Inflammatory macrophage treated with lipopolysaccharide for 4 hours (primary cell): ENCODE measurements at regions not wholly inside any gene's neighbourhood (a gene's known extent, or its start where the extent isn't known, plus 50 kb on each side); places are given as distances from the start of the nearest gene placed in this dataset.
"Not testable (repeated sequence)": the region's sequence is repeated elsewhere in the genome, so short reads cannot be mapped to it uniquely, and the experiment has no call there.

Experiments used
- DNase-seq: peaks from one replicate; pipeline ENCODE4 v3.0.0-alpha.2; 2020

DNA sequence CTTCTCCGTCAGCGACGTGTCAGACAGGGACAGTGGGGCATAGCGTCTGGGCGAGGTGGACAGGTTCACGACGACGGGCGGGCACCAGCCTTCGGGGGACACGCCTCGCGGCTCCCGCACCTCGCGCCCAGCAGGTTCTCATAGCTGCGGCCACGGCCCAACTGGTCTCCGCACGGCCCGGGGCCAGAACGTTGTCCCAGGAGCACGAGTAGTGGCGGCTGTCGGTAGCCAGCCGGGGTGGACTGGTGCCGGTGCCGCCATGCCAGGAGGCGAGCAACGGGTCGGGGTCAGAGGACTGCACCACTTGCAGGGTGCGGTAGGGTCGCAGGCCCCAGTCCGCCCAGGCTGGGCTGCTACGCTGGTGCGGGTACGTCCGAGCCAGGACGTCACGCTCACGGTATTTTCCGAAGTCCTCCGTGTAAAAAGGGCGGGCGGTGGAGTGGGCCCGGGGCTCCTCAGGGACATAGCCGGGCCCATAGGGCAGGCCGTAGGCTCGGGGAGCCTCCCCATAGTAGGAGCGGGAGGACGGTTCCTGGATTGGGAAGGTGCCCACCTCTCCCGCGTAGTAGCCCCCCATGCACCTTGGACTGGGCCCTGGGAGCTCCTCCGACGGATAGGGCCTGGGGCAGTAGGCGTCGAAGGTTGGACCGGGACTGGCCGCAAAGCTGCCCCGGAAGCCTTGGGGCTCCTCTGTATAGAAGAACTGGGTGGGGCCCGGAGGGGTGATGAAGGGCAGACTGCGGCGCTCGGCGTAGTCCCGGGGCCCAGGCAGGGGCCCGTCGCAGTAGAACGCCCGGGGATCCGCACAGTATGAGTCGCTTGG is 301.2 kb downstream of the CCDC74A start:
- not testable (repeated sequence) for DNase-seq

DNA sequence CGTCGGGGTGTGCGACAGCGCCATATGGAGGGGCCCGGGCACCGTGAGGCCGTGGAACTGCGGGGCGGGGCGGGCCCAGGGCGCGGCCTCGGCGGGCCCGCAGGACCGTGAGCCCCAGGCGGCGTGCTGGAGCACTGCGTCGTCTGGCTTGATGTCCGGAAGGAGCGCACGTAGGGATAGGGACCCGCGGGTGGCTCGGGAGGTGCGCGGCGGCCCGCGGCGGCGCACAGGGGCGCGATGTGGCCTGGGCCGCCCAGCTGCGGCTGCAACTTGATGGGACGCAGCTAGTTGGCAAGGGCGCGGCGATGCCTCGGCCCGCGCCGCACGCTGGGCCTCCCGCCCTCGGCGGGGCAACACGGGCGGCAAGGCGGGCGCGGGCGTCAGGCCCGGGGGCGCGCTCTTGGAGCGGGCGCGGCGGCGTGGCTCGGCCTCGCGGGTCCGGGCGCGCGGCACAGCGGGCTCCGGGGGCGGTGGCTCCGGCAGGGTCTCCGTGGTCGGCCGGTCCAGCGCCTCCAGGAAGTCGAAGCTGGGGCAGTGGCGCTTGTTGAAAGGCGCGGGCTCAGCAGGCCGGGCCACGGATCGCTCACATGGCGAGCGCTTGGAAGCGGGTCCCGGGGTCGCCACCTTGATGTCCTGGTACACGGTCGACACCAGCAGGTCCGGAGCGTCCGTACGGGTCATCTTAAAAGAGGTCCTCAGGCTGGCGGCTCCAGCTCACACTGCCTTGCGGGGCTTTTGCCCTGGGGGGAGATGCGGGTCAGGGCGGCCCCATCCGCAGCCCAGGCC is 302.0 kb downstream of the CCDC74A start:
- not testable (repeated sequence) for DNase-seq

DNA sequence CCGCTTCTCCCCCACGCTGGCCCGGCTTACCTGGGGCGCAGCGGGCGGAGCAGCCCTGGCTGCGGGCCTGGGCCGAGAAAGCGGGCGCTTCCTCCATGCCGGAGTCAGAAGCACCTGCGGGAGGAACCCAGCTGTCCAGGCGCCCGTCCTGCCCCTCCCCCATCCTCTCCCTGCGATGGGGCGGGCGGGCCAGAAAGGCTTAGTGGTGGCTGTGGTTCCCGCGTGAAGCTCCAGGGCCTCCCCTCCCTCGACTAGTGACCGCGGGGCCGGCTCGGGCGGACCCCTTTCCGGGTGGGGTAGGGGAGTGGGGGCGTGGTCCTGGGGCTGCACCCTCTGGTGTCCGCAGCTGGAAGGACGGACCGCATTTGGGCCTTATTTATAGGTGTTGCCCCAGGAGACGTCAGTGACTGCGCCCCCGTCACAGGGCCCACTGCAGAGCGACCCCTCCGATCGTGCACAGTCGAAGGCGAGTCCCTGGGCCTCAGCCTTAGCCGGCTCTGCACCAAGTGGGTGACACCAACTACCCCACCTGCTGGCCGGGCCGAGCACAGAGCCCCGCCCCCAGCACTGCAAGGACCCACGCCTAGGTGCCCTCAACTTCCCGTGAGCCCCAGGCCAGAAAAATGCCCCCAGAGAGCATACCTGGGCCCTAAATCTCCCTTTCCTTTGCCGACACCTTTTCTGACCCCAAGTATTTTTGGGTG is 302.7 kb downstream of the CCDC74A start:
- DNase-seq: not testable (repeated sequence)

DNA sequence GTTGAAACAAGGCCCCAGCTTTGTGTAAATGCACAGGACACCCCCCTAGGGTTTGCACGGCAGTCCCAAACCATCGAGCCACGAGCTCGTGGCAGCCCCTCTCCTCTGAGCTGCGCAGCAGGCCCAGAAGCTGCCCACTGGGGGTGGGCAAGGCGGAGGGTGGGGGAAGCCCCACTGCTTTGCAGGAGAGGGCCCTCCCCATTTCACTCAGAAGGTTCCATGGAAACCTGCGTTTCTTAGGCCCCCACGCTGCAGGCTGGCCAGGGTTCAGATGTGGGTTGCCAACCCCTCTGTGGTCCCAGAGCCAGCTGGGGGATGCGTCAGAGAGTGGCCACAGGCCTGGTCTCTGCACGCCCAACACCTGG is 303.2 kb downstream of the CCDC74A start:
- DNase-seq: not testable (repeated sequence)

DNA sequence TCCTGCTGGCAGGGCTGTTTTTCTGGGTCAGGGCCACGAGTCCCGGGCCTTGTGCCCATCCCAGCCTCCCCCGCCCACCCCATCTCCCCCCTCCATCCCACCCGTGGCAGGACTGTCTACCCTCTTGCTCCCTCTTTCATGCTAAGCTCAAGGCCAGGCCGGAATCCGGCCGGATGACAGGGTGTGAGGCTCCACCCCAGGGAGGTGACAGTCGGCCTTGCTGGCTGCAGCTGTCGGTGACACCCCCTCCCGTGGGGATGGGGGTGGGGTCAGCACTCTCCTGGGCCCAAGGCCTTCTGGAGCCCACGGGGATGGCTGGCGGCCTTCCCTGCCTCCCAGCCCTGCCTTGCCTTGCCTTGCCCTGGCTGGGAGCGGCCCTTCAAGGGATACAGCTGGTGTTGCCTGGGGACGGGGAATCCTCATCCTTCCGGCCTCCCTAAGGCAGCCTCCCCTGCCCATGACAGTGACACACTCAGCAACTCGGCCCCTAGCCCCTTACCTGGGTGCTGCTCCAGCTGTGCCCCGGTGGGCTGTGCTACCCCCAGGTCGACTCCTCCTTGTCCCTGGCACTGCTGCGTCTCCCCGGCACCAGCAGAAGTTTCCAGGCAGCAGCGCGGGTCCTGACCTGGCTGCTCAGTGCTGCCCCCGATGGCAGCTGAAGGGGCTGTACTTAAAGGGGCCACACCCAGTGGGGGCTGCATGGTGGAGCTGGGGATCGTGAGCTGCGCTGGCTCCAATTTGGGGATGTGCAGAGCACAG is 303.9 kb downstream of the CCDC74A start:
- DNase-seq: not testable (repeated sequence)

DNA sequence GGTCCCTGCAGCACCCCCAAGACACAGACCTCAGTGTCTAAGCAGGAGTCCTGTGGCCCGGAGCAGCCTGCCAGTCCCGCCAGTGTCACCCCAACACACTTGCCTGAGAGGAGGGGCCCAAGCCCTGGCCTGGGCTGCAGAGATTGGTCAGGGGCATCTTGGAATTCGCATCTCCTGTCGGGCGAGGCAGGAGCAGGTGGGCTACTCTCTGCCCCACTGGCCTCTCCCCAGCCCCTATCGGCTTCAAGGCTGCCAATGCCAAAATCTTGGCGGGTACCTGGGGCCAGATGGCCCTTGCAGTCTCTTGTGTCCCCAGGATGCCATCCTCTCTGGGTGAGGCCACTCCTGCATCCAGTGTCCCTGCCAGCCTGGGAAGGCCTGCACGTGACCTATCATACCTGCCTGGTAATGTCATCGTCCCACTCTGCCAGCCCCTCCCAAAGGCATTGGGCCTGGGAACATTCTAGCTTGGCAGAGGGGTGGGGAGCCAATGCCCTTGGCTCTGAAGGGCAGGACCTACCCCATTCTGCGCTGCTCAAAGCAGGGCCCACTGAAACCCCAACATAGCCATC is 304.6 kb downstream of the CCDC74A start:
- not testable (repeated sequence) for DNase-seq

DNA sequence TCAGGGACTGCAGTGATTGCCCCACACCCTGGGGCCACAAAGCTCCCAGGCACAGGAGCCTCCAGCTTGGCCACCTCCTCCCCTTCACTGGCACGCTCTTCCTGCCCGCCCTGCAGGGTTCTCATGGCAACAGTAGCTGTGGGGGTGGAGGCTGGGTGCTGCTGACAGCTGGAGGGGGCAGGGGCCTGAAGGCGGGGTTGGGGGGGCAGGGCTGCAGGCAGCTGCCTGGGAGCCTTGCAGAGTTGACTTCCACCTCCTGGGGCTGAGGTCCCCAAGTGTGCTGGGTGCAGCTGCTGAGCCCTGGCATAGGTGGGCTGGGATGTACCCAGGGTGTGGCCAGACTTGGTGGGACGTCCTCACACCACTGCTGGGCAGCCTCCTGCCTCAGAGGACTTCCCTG is 305.2 kb downstream of the CCDC74A start:
- not testable (repeated sequence) for DNase-seq

DNA sequence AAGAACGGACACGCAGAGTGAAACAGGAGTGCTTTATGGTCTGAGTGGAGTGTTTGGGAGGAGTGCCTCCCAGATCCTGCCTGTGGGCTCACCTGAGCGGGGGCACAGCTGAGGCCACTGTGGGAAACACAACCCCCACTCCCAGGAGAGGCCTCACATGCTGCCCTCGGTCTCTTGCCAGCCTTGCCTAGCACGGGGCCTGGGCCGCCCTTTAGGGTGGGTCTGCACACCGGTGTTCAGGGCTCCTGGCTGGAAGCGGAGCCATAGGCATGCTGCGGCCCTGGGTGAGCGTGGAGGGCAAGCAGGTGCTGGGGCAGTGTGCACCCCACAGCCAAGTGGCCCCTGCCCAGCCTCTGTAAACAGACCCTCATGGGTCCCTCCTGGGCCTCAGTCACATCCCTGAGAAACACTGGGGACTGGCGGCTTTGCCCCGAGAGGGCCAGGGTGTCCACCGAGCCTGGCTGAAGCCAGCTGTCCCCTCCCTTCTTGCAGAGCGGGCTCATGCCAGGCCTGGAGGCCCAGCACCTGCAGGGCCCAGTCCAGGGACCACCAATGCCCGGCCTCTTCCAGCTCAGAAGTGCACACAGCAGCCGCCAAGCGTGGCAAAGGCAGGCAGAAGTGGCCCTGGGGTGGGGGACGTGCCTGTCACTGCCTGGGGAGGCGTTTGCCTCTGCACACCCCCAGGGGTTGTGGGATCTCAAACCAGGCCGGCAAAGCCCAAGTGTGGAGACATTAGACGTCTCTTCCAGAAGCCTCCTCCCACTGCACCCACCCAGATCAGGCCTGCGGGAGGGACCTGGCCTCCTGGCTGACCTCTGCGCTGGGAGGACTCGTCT is 305.9 kb downstream of the CCDC74A start:
- DNase-seq: not testable (repeated sequence)

DNA sequence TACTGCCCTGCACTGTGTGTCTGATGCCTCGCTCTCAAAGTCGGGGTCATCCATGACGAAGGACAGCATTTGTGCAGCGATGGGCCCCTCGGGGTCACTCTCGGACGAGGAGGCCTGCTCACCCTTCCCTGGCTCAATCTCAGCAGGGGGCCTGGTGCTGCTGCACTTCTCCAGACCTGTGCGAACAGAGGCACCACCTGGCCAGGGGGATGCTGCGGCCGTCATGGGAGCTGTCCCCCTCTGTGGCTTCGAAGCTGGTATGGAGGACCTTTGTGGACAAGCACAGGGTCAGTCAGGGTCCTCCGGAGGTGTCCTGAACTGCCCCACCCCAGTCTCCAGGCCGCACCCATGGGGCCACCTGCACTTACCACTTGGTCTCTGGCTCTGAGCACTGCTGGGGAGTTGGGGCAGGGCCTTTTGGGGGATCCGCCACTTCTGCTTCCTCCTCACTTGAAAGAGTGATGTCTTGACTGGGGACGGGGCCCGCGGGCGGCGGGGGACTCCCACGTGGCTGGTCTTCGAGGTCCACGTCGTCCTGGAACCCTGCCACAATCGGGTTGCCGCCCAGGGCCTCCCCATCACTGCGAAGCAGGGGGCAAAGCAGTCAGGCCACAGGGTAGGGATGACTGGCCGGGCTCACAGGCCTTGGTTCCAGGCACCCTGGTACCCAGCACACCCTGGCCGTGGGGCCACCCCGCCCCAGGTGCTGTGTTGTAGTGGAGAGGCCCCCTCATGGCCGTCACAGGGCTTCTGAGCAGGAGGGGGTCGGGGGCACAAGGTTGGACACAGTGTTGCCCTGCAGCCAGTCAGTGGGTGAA is 306.7 kb downstream of the CCDC74A start:
- not testable (repeated sequence) for DNase-seq

DNA sequence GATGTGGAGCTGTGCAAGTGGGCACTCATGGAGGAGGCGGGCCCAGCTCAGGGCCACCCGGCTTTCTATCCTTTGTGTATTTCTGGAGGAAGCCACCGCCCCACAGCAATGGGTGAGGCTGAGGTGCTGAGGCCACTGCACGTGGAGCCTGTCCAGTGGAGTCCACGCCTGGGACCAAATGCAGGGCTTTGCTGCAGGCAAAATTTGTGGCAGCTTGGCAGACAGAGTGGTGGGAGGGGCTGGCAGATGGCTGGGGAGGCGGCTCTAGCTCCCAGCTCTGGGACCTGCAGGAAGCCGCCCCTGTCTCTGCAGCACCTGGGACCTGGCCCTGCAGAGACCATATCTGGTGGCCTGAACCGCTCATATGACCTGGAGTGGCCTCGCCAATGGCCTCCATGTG is 307.3 kb downstream of the CCDC74A start:
- DNase-seq: not testable (repeated sequence)

DNA sequence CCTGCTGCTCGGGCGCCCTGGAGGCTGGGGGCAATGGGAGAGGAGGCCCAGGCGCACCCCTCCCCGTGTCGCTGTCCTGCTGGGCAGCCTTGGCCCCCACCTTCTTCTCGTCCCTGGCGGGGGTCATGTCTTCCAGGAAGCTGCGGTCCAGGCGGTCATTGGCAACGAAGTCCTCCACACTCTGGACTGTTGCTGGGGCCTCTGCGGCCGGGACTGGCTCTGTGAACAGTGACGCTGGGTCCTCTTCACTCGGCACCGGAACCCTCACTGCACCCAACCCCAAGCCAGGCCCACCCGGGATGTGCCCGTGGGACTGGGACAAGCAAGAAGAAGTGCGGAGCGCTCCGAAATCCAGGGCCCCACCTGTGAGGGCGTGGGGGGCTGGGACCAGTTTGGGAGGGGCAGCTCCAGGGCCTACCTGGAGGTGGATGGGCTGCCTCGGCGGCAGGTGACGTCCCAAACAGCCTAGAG is 308.0 kb downstream of the CCDC74A start:
- no peak for DNase-seq

DNA sequence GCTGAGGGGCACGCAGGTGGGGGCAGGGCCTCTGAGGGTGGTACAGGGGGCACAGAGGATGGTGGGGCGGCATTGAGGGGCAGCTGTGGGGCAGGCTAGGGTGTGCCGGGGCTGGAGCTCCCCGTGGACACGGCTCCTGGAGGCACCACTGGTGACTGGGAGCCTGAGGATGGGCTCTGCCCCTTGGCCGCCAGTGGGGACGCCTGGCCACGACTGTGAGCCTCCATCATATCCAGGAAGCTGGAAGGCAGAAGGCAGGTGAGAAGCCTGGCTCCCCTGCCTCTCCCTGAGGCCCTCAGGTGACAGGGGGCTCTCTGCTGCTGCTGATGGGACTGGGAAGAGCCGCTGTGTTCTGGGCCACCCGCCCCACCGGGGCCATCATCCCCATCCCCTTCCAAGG is 308.4 kb downstream of the CCDC74A start:
- not testable (repeated sequence) for DNase-seq

DNA sequence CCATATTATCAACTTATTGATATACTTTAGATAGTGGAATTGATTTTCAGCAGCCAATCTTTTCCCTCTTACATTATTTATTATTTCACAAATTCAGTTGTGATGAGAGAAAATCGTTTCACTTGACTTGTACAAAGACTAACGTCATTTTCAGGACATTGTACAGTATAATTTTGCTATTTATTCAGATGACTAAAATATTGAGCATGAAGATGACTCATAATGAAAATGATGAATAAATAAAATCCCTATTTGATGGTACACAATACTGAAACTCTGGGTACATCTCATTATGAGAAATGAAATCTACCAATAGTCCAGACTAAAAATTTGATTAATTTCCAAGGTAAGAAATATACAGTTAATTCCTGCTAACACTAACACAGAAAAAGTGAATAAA is 316.4 kb downstream of the CCDC74A start:
- DNase-seq: not testable (repeated sequence)

DNA sequence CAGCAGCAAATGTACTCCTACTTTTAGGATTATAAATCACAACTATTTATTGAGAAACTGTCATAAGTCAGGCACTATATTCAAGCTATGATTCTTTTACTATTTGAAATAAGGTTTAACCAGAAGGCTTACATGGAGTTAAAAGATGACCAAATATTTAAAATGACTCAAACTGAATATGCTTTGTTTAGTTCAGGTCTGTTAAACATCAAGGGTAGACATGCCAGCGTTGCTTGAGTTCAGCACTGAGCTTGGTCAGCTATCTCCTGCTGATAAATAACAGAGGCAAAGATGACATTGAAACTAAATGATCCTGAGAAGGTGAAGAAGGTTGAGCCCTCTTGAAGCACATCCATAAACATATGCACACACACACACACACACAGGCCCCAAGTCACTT is 305.6 kb downstream of the ANKRD30BL start:
- DNase-seq: not testable (repeated sequence)

DNA sequence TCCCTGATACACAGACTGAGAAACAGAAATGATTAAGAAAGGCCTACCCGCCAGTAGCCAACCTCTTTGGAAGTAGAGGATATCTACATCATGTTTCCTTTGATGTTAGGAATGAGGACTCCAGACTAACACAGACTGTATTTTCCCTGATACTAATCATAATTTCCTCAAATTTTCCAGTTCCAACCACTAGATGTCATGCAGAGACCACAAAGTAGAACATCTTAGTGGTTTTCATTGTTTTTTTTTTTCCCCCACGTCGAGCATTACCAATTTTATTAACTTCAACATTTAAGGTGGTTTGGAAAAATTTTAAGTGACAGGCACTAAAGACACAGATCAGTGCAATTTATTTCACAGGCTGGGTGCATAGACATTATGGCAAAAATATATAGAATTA is 303.6 kb downstream of the ANKRD30BL start:
- not testable (repeated sequence) for DNase-seq
